ENCODE measurements at regions not wholly inside any gene's neighbourhood (a gene's known extent, or its start where the extent isn't known, plus 50 kb on each side); places are given as distances from the start of the nearest gene placed in this dataset.

DNA sequence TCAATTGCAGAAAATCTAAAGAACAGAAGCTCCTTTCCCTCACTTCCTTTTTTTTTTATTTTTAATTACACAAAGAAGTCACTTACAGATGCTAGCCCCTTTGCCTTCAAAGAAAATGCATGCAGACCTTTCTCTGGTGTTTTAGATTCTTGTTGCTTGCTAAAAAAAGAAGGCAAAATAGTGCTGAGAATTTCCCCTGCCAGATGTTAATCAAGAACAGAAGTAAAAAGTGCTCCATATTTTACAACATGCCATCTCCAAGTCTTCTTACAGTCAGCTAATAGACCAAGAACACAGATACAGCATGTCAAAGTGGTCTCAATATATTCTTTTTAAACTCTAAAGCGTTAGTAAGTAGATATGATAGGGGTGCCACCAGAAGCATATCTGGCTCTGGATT, 142.8 kb upstream of the RGMB start:
- Histone ChIP-seq H3K4me3 (ENCODE audit: low read depth, low read length) (no peak overlapping the region), H3K27ac (ENCODE audit: low read depth) (no peak overlapping the region), H3K4me1 (ENCODE audit: insufficient read depth) (no peaks in the 10 kb centered on the region), H3K36me3 (ENCODE audit: insufficient read depth) (no peaks in the 10 kb centered on the region)
- 85% methylated on average over 1 of the region's 1 CpG for WGBS
- no peak for DNase-seq (ENCODE audit: extremely low spot score)

- Histone ChIP-seq H3K4me3 (ENCODE audit: low read depth, low read length) (no peak overlapping the region), H3K36me3 (ENCODE audit: insufficient read depth) (no peaks in the 10 kb centered on the region), H3K27ac (ENCODE audit: low read depth) (no peak overlapping the region), H3K4me1 (ENCODE audit: insufficient read depth) (no peaks in the 10 kb centered on the region)
- 91% methylated on average over 1 of the region's 1 CpG for WGBS
- DNase-seq (ENCODE audit: extremely low spot score), result no peak
Observed at GRCh38 chr5:98631311-98632054, 142.0 kb upstream of the RGMB start.

DNA sequence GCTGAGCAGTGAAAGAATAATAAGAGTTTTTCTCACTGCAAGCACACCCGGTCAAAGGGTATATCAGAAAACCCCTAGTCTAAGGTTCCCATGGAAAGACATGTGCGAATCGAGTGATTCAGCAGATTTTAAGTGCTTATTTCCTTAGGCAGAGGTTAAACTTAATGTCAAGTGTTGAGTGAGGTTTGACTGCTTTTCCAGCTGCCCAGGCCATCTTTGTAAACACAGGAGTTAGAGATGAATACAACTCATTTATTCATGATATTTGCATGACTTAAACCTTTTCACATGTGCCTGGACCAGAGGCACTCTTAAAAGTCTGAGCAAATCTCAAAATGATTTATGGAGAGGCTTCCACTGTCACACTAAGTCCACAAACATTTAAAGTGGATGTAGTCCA, 137.8 kb upstream of the RGMB start:
- WGBS, result 58% methylated on average over 3 of the region's 3 CpGs
- Histone ChIP-seq H3K4me1 (ENCODE audit: insufficient read depth) (no peaks in the 10 kb centered on the region), H3K4me3 (ENCODE audit: low read depth, low read length) (no peak overlapping the region), H3K27ac (ENCODE audit: low read depth) (no peak overlapping the region), H3K36me3 (ENCODE audit: insufficient read depth) (no peaks in the 10 kb centered on the region)
- no peak for DNase-seq (ENCODE audit: extremely low spot score)

DNA sequence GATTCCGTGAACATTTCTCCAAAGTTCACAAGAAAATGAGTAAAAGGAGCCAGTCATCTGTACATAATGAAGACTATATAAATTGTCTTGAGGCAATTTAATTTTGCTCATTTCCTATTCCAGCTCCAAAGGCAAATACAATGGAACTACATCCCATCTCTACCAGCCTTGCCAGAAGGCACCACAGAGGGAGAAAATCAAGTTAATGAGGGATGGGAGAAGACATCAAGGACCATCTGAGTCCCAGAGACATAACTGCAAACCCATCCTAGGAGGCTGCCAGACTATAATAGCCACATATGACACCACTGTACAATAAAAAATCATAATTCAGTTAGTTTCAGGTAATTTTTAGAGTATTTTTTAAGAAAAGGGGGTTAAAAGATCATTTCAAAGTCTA, 136.3 kb upstream of the RGMB start:
- H3K36me3 ChIP-seq (ENCODE audit: insufficient read depth), result no peaks in the 10 kb centered on the region
- no peak for DNase-seq (ENCODE audit: extremely low spot score)
- no peak overlapping the region for H3K27ac ChIP-seq (ENCODE audit: low read depth)
- 95% methylated on average over 1 of the region's 1 CpG for WGBS
- H3K4me3 ChIP-seq (ENCODE audit: low read depth, low read length), result no peak overlapping the region
- no peaks in the 10 kb centered on the region for H3K4me1 ChIP-seq (ENCODE audit: insufficient read depth)

DNA sequence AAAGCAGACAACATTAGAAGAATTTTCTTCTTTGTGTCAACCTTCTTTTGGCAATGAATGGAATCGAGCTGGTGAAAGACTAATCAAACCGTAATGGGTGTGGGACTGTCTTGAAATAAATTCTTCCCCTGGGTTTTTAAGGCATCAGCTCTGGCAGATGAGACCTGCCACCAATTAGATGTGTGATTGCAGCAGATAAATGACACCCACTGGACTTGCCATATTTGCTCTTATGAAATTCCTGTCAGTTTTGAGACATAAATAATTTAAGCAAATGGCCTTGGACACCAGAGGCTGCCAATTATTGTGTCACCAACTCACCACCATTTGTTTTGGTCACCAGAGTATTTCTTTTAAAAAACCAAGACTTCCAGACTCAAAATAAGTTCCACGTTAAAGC, 135.9 kb upstream of the RGMB start:
- no peak for DNase-seq (ENCODE audit: extremely low spot score)
- Histone ChIP-seq H3K36me3 (ENCODE audit: insufficient read depth) (no peaks in the 10 kb centered on the region), H3K4me1 (ENCODE audit: insufficient read depth) (no peaks in the 10 kb centered on the region), H3K4me3 (ENCODE audit: low read depth, low read length) (no peak overlapping the region), H3K27ac (ENCODE audit: low read depth) (no peak overlapping the region)
- 90% methylated on average over 3 of the region's 3 CpGs for WGBS

GRCh38 chr5:98638111-98638510, 135.4 kb upstream of the RGMB start:
- DNase-seq (ENCODE audit: extremely low spot score), result no peak
- H3K27ac ChIP-seq (ENCODE audit: low read depth), result no peak overlapping the region
- no peaks in the 10 kb centered on the region for H3K4me1 ChIP-seq (ENCODE audit: insufficient read depth)
- H3K36me3 ChIP-seq (ENCODE audit: insufficient read depth), result no peaks in the 10 kb centered on the region
- H3K4me3 ChIP-seq (ENCODE audit: low read depth, low read length), result no peak overlapping the region
- WGBS, result 50% methylated on average over 2 of the region's 2 CpGs

DNA sequence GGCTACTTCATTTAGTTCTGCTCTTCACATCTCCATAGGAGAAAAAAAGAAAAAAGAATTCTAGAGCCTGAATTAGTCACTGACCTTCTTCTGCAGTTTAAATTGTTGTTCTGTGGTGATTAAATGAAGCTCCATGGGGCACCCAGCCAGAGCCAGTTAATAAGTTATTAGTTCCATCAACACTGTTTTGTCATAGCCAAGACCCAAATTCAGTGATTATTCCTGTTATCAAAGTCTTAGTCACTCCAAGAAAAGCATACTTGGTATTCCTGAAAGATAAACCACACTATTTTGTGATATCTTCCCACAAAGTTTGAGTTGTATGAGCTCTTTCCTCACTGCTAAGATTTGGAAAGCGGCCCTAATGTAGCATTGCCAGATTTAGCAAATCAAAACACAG, 134.8 kb upstream of the RGMB start:
- no peak overlapping the region for H3K4me3 ChIP-seq (ENCODE audit: low read depth, low read length)
- no peak overlapping the region for H3K27ac ChIP-seq (ENCODE audit: low read depth)
- WGBS, result 57% methylated on average over 1 of the region's 1 CpG
- no peaks in the 10 kb centered on the region for H3K36me3 ChIP-seq (ENCODE audit: insufficient read depth)
- DNase-seq (ENCODE audit: extremely low spot score), result no peak
- H3K4me1 ChIP-seq (ENCODE audit: insufficient read depth), result no peaks in the 10 kb centered on the region

DNA sequence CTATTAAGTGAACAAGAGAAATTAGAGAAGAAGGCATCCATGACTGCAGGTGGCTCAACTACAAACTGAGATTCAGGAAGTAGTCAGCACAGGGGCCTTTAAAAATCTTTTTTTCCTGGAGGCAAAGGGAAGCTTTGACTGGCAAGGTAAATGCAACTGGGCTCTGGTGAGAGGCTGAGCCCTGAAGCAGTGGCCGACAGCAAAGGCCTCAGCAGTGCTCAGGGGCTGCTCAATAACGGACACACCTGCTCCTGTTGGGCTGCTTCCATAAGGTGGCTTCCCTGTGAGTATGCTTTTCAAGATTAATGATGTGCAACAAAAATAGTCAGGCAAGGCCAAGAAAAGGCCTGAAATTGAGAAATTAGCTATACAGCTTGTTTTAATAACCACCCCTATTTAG, 134.2 kb upstream of the RGMB start:
- Histone ChIP-seq H3K4me1 (ENCODE audit: insufficient read depth) (no peaks in the 10 kb centered on the region), H3K36me3 (ENCODE audit: insufficient read depth) (no peaks in the 10 kb centered on the region), H3K4me3 (ENCODE audit: low read depth, low read length) (no peak overlapping the region), H3K27ac (ENCODE audit: low read depth) (no peak overlapping the region)
- 64% methylated on average over 2 of the region's 2 CpGs for WGBS
- no peak for DNase-seq (ENCODE audit: extremely low spot score)

DNA sequence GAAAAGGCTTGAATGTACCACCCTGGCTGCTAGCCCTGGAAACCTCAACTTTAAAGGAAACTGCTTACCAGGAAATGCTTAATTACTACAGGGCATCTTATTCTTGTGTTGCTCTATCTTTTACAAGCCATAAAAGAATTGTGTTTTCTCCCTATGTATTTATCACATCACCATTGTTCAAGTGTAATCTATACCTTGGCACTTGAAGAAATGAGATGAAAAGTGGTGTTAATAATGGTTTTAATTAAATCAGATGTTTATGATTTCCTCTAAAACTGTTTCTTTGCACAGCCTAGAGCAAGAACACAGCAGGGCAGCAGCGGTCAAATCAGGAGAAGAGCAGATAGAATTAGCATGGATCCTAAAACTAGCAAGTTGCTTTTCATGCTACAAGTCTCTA, 131.8 kb upstream of the RGMB start:
- Histone ChIP-seq H3K27ac (ENCODE audit: low read depth) (no peak overlapping the region), H3K4me3 (ENCODE audit: low read depth, low read length) (no peak overlapping the region), H3K4me1 (ENCODE audit: insufficient read depth) (no peaks in the 10 kb centered on the region), H3K36me3 (ENCODE audit: insufficient read depth) (no peaks in the 10 kb centered on the region)
- WGBS, result 91% methylated on average over 1 of the region's 1 CpG
- no peak for DNase-seq (ENCODE audit: extremely low spot score)

- Histone ChIP-seq H3K36me3 (ENCODE audit: insufficient read depth) (no peaks in the 10 kb centered on the region), H3K4me3 (ENCODE audit: low read depth, low read length) (no peak overlapping the region), H3K4me1 (ENCODE audit: insufficient read depth) (no peaks in the 10 kb centered on the region), H3K27ac (ENCODE audit: low read depth) (no peak overlapping the region)
- no peak for DNase-seq (ENCODE audit: extremely low spot score)
- 63% methylated on average over 1 of the region's 1 CpG for WGBS
Observed at GRCh38 chr5:98643569-98643968, 129.9 kb upstream of the RGMB start.

- 78% methylated on average over 3 of the region's 3 CpGs for WGBS
- DNase-seq (ENCODE audit: extremely low spot score), result no peak
- H3K27ac ChIP-seq (ENCODE audit: low read depth), result no peak overlapping the region
- no peak overlapping the region for H3K4me3 ChIP-seq (ENCODE audit: low read depth, low read length)
- no peaks in the 10 kb centered on the region for H3K4me1 ChIP-seq (ENCODE audit: insufficient read depth)
- H3K36me3 ChIP-seq (ENCODE audit: insufficient read depth), result no peaks in the 10 kb centered on the region
Observed at GRCh38 chr5:98651715-98652114, 121.7 kb upstream of the RGMB start.

DNA sequence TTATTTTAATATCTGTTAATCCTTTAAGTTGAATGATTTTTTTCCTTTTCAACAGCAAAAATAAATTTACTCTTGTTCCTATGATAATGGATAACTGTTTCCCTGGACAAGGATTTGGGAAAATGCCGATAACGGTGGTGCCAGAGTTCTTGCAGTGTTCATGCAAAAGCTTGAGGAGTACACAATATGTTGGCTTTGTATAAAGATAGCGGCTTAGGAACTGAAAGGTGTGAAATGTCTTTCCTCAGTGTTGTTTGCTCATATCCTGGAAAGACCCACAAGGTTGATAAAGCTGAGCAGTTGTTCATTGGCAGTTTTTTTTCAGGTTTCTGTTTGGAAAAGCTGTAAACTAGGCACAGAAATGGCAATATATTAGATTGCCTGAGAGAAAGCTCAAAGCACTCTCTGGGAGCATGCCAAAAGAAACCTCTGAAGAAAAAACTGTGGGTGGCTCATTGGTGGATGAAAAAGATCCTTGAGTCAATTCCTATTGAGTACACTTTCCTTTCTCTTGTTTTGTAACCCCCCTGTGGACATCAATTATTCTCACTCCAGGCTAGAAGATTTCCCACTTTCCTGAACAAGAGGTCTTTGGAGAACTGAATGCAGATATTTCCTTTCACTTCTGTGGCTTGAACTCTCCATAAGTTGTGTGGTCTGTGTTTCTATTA, 117.2 kb upstream of the RGMB start:
- WGBS, result 68% methylated on average over 3 of the region's 3 CpGs
- Histone ChIP-seq H3K4me1 (ENCODE audit: insufficient read depth) (no peaks in the 10 kb centered on the region), H3K27ac (ENCODE audit: low read depth) (no peak overlapping the region), H3K36me3 (ENCODE audit: insufficient read depth) (no peaks in the 10 kb centered on the region), H3K4me3 (ENCODE audit: low read depth, low read length) (no peak overlapping the region)
- DNase-seq (ENCODE audit: extremely low spot score), result no peak

- Histone ChIP-seq H3K27ac (ENCODE audit: low read depth) (no peak overlapping the region), H3K4me3 (ENCODE audit: low read depth, low read length) (no peak overlapping the region), H3K36me3 (ENCODE audit: insufficient read depth) (no peaks in the 10 kb centered on the region), H3K4me1 (ENCODE audit: insufficient read depth) (no peaks in the 10 kb centered on the region)
- no peak for DNase-seq (ENCODE audit: extremely low spot score)
- 89% methylated on average over 1 of the region's 1 CpG for WGBS
Observed at GRCh38 chr5:98656796-98657195, 116.7 kb upstream of the RGMB start.

DNA sequence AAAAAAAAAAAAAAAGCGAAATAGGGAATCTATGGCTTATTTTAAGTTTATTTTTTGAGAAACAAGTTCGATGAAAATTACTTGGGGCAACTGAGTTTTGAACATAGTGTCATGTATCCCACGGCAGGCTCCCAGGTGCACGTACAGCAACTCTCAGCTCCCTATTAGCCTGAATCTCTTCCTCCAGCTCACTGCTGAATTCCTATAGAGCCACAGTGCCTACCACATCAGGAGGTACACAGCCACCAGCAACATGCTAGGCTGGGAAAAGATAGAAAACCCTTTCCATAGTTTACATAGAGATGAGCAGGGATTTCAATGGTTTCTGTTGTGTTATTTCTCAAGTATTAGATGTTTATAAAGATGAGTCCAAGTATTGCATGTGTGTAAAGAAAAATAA, 115.9 kb upstream of the RGMB start:
- no peak overlapping the region for H3K27ac ChIP-seq (ENCODE audit: low read depth)
- H3K36me3 ChIP-seq (ENCODE audit: insufficient read depth), result no peaks in the 10 kb centered on the region
- H3K4me1 ChIP-seq (ENCODE audit: insufficient read depth), result no peaks in the 10 kb centered on the region
- 83% methylated on average over 4 of the region's 4 CpGs for WGBS
- DNase-seq (ENCODE audit: extremely low spot score), result no peak
- no peak overlapping the region for H3K4me3 ChIP-seq (ENCODE audit: low read depth, low read length)
